HS-27A (cell line): ENCODE measurements at regions not wholly inside any gene's neighbourhood (a gene's known extent, or its start where the extent isn't known, plus 50 kb on each side); places are given as distances from the start of the nearest gene placed in this dataset.

Source experiments
- DNase-seq: peaks from one replicate; pipeline ENCODE4 v3.0.0-alpha.2; 2012; ENCODE audit warnings: low read depth, missing footprints

DNA sequence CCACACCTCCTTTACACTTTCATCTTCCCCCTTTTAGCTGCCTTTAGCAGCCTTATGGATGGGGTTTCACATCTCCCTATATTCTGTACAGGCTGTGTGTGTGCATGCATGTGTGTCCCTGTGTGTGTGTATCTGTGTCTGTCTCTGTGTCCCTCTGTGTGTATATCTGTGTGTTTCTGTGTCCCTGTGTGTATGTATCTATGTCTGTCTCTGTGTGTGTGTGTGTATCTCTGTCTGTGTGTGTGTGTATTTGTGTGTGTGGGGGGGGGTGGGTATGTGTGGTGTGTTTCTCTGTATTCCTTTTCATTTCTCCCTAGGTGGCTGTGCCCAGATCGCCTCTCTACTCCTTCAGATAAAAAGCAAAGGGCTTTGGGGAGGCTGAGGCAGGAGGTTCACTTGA, 52.2 kb upstream of the CD83 start:
- DNase-seq = no peak

DNA sequence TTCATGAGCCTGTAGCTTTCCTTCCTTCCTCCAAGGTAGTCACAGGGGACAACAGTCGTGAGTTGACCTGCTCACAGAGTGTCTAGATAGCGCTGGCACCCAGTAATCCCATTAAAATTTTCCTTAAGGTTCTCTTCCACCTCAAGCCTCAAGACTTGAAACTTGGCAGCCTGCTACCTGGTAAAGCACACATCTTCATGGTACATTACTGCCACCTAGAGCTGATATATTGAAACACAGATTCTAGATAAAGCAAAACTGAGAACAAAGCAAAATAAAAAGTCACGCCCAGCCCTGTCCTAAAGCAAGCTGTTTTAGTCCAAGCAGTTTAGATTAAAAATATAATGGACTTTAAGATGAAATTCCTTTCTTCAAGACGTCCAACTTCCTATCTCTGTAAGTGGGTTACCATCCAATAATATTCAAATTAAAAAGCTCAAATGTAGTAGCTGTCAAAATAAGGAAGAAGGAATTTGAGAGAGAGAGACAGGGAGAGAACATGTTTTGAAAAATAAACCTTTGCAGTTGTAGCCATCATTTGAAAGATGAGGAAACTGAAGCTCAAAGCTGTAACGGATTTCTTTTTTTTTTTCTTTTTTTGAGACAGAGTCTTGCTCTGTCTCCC, 50.7 kb upstream of the CD83 start:
- peak; percentile 58 for DNase-seq

DNA sequence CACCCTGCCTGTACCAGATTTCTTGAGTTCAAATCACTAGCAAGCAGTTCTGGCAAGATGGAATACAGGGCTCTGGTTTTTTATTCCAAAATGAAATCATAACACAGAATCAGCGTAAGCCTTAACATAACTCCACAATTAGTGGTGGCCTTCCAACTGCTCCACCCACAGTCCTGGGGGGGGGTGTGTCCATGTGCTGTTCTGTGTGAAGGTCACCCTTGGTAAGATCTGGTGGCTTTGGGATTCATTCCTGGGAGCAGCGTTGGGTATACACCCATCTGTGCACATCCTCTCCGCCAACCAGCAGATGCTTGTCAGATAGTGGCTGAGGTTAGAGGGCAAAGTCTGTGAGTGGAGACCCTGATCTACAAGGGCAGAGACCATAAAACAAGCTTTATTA, 49.9 kb upstream of the CD83 start:
- DNase-seq = no peak
